ENCODE measurements at regions not wholly inside any gene's neighbourhood (a gene's known extent, or its start where the extent isn't known, plus 50 kb on each side); places are given as distances from the start of the nearest gene placed in this dataset.

GRCh38 chr20:12957968-12958367 lies 50.8 kb upstream of the SPTLC3 start:
- TF ChIP-seq, protein P1, sequence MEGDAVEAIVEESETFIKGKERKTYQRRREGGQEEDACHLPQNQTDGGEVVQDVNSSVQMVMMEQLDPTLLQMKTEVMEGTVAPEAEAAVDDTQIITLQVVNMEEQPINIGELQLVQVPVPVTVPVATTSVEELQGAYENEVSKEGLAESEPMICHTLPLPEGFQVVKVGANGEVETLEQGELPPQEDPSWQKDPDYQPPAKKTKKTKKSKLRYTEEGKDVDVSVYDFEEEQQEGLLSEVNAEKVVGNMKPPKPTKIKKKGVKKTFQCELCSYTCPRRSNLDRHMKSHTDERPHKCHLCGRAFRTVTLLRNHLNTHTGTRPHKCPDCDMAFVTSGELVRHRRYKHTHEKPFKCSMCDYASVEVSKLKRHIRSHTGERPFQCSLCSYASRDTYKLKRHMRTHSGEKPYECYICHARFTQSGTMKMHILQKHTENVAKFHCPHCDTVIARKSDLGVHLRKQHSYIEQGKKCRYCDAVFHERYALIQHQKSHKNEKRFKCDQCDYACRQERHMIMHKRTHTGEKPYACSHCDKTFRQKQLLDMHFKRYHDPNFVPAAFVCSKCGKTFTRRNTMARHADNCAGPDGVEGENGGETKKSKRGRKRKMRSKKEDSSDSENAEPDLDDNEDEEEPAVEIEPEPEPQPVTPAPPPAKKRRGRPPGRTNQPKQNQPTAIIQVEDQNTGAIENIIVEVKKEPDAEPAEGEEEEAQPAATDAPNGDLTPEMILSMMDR (optimal IDR thresholded peaks at IDR 0.05 in 1 of 3, IDR thresholded peaks at IDR 0.05 in 1 of 3, conservative IDR thresholded peaks at IDR 0.05 in 1 of 3; ENCODE audit: extremely low read depth in 1 of 3, insufficient read depth in 2 of 3, low read length in 3 of 3): no peak
- no peak for TF ChIP-seq EZH2 (IDR thresholded peaks at IDR 0.05; ENCODE audit: low read length)
